Right hindlimb (tissue), 1 donor: ENCODE measurements at regions not wholly inside any gene's neighbourhood (a gene's known extent, or its start where the extent isn't known, plus 50 kb on each side); places are given as distances from the start of the nearest gene placed in this dataset.
A peak's percentile ranks its signal among the peaks of the same experiment; 100 is the strongest.

Experiments used
- DNase-seq: peaks from one replicate; pipeline ENCODE4 v3.0.0-alpha.2; 2018

GRCh38 chr6:80679992-80680391 is 573.5 kb downstream of the BCKDHB start:
- no peak for DNase-seq

GRCh38 chr6:80676386-80676785 is 569.9 kb downstream of the BCKDHB start:
- no peak for DNase-seq

DNA sequence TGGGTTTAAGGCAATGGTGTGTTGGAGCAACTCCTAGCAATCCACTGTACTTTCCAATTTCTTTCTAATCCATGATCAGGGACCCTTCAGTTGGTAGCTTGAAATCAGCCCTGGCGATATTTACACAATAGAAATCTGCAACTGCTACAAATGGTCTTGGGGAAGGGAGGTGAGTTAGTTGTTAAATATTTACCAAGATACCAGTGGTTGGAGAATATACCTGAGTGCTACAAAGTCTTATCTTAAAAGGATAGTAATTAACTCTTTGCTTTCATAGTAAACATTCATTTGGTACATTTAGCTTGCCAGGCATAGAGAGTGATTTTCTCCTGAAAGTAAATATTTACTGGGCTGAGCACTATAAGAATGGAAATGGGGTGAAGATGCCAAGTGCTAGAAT is 568.2 kb downstream of the BCKDHB start:
- DNase-seq = no peak

DNA sequence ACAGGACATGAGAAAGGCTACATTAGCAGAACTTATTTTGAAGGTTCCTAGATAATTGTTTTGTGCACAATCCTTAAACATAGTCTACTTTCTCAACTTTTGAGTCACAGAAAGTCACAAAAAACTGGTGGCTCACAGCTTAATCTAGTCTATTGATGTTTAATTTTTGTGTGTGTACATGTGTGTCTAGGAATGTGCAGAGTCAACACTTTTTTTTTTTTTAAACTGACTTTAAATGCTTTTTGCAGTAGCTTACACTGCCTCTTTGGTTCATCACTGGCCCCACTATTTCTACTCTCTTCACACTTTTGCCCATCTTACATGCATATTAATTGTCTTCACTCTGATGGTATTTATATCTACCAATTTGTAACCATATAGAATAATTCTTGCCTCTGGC is 566.9 kb downstream of the BCKDHB start:
- no peak for DNase-seq

DNA sequence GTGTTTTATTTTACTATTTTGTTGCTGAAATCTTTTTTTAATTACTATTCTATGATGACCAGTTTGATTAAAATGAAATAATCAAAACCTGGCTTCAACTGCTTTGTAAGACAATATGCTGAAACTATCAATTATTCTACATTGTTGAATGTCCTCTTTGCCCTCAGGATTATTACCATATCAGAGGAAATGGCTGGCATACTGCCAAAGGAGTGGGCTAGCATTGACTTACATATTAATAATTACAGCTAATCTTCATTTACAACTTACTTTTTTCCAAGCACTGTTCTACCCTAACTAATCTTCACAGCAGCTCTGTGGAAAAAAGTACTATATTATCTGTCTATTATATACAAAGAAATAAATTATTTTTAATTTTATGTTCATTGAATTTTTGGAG is 560.5 kb downstream of the BCKDHB start:
- no peak for DNase-seq

DNA sequence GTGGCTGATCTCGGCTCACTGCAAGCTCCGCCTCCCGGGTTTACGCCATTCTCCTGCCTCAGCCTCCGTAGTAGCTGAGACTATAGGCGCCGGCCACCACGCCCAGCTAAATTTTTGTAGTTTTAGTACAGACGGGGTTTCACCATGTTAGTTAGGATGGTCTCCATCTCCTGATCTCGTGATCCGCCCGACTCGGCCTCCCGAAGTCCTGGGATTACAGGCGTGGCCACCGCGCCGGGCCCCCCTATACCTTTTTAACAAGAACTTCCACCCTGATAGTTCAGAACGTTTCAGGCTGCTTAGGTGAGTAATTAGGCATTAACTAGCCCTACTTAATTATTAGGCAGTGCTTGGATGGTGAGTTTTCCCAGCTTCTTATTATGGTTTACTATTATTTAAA is 552.5 kb downstream of the BCKDHB start:
- no peak for DNase-seq

GRCh38 chr6:80647156-80647555 is 540.7 kb downstream of the BCKDHB start:
- no peak for DNase-seq

GRCh38 chr6:80643881-80644280 is 537.4 kb downstream of the BCKDHB start:
- no peak for DNase-seq

DNA sequence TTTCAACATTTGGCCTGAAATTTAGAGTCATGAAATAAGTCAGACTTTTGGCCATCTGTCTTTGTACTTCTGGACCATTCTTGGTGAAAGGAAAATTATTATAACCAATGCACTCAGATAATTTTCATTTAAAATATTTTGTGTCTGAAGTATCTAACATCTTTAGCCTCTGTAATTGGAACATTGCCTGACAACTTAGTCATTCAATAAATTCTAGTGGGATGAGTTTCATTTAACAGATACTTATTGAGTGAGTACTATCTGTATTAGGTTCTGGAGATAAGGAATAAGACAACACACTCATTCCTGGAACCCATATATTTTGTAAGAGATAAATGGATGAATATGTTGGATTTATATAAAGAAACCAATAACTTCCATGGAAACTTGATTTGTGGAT is 536.0 kb downstream of the BCKDHB start:
- no peak for DNase-seq

GRCh38 chr6:80641591-80641990 is 535.1 kb downstream of the BCKDHB start:
- no peak for DNase-seq

- no peak for DNase-seq
These were observed 533.7 kb downstream of the BCKDHB start for GRCh38 chr6:80640176-80640575.

- DNase-seq = no peak
These were observed 532.7 kb downstream of the BCKDHB start for GRCh38 chr6:80639181-80639629.

DNA sequence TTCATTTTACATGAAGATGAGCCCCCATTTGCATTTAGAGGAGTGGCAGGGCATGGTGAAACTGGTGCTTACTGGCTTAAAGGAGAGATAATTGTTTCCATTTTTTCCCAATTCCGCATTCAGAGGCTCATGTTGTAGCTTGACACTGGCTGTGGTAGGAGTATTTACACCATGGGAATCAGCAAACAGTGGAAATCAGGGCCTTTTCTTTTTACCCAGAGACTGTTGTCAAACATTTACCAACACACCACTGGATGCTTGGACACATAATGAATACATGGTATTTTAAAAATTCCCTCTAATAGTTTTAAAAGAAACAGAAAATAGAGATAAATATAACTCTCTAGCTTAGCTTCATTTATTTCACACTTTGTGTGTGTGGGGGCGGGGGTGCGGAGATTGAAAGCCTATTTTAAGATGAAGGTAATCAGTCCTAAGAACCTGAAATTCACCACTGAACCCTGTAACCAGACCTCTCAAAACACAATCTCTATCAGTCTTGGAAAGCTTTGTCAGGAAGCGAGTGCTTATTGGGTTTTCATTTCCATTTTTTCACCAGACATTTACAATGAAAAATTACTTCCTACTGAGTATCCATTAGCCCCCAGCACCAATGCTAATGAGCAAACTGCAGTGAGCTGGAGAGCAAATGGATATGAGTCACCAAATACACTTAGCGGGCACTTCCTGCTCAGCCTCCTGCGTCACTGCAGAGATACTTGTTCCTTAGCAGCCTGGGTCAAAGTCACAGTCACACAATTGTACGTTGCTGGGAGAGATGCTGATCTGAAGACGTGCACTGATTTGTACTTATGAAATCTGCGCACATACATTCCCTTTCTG is 532.0 kb downstream of the BCKDHB start:
- DNase-seq = peak; percentile 45

DNA sequence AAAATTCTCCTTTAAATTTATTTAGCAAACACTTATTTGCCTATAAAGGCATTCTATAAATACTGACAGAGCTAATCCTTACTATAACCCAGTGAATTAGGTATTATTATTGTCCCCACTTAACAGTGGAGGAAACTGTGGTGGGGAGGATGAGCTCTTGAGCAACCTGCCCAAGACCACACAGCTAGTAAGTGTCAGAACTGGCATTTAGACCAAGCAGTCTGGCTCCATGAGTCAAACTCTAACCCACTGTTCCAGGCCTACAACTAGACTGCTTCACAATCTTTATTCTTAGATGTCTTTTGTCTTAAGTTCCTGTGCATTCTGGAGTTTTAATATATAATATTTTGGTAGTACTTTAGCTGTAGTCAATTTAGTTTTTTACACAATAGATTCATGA is 530.8 kb downstream of the BCKDHB start:
- DNase-seq = no peak

- no peak for DNase-seq
These were observed 530.2 kb downstream of the BCKDHB start for GRCh38 chr6:80636689-80637088.

DNA sequence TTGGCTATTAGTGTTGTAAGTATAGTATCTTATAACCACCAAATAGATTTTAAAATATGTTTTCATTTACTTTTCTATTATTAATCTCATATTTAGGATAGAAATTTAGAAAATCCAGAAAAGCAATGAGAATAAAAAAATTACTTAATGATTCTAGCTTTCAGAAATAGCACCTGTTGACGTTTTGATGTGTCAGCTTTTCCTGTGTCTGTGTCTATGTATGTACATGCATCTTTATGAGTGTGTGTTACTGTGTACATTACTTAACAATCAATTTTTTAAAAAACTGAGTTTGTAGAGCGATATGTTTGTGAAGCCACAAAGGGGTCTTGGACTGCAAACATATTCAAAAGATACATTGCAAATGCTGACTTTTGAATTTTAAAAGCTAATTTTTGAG is 526.9 kb downstream of the BCKDHB start:
- no peak for DNase-seq

- no peak for DNase-seq
These were observed 518.9 kb downstream of the BCKDHB start for GRCh38 chr6:80625405-80625804.

- no peak for DNase-seq
These were observed 516.8 kb downstream of the BCKDHB start for GRCh38 chr6:80623066-80623815.

DNA sequence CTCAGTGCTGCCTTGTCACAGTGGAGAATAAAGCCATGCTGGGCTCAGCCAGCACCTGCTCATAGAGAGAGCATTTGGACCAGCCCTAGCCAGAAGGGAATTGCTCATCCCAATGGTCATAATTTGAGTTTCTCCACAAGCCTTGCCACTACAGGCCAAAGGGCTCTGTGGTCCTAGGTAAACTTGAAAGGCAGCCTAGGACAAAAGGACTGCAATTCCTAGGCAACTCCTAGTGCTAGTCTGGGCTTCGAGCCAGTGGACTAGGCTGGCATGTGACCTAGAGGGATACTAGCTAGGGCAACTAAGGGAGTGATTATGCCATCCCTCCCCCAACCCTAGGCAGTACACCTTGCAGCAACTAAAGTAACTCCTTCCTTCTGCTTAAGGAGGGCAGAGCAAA is 516.2 kb downstream of the BCKDHB start:
- no peak for DNase-seq

- DNase-seq = no peak
These were observed 512.5 kb downstream of the BCKDHB start for GRCh38 chr6:80618953-80619352.

GRCh38 chr6:80610846-80611245 is 504.4 kb downstream of the BCKDHB start:
- no peak for DNase-seq

DNA sequence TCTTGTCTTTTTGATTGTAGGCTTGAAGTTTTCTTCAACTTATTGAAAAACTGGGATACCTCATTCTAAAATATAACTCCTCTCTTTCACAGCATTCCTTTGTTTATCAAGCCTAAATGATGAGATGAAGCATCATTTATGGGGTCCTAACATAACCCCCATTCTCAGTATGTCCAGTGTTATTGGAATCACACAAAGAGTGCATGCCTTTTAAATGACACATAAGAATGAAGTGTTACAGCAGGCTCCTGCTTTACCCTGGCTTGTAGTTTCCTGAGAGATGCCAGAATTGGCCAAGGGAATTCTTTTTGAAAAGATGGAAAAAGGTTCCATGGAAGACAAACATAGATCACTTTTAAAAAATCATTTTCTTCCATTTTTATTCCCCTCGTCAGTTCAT is 502.4 kb downstream of the BCKDHB start:
- no peak for DNase-seq

- DNase-seq = no peak
These were observed 501.4 kb downstream of the BCKDHB start for GRCh38 chr6:80607811-80608391.
